ENCODE measurements at regions not wholly inside any gene's neighbourhood (a gene's known extent, or its start where the extent isn't known, plus 50 kb on each side); places are given as distances from the start of the nearest gene placed in this dataset.

- TF ChIP-seq CTCF (IDR thresholded peaks at IDR 0.05), result no peak
- TF ChIP-seq POLR2A (IDR thresholded peaks at IDR 0.05), result no peak
Measured at GRCh38 chr3:193048127-193048526, 130.5 kb upstream of the MB21D2 start.
